ENCODE measurements at regions not wholly inside any gene's neighbourhood (a gene's known extent, or its start where the extent isn't known, plus 50 kb on each side); places are given as distances from the start of the nearest gene placed in this dataset.

DNA sequence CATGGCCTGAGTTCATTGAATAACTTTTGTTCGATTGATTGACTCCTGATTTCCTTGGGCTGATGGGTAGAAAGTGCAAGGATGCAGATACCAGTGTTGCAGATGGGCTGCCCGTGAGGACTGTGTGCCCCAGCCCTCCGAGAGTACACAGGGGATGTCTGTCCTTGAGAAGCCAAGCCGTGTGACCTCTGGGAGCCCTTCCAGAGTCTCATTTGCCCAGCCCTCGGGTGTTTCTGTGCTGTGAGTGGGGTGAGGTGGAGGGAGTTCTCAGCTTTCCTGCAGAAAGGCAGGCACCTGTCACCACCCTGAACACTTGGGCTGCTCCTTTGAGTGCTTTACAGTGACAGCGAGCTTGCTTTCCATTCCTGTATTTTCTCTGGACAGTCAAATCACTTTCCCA is 96.4 kb upstream of the CACNA1E start:
- TF ChIP-seq, protein P1, sequence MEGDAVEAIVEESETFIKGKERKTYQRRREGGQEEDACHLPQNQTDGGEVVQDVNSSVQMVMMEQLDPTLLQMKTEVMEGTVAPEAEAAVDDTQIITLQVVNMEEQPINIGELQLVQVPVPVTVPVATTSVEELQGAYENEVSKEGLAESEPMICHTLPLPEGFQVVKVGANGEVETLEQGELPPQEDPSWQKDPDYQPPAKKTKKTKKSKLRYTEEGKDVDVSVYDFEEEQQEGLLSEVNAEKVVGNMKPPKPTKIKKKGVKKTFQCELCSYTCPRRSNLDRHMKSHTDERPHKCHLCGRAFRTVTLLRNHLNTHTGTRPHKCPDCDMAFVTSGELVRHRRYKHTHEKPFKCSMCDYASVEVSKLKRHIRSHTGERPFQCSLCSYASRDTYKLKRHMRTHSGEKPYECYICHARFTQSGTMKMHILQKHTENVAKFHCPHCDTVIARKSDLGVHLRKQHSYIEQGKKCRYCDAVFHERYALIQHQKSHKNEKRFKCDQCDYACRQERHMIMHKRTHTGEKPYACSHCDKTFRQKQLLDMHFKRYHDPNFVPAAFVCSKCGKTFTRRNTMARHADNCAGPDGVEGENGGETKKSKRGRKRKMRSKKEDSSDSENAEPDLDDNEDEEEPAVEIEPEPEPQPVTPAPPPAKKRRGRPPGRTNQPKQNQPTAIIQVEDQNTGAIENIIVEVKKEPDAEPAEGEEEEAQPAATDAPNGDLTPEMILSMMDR (IDR thresholded peaks at IDR 0.05; ENCODE audit: low read depth, low read length), result no peak
- no peak overlapping the region for H3K4me3 ChIP-seq (ENCODE audit: low read depth, low read length)

DNA sequence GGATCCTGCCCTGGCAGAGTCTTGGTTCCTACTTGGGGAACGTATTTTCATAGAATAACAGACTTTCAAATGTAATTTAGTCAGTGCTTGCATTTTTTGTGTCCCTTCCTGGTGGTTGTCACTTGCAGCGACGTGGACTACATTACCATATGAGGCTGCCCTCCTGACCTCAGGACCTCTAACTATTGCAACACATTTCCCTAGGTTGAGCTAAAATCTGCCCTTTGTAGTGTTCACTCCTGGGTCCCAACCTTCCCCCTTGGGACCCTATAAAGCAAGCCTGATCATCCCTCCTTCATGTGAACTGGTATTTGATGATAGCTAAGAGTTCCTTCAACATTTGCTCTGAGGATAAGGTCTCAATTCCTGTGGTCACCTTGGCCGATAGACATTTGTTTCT is 95.6 kb upstream of the CACNA1E start:
- no peak overlapping the region for H3K4me3 ChIP-seq (ENCODE audit: low read depth, low read length)
- TF ChIP-seq, protein P1 (IDR thresholded peaks at IDR 0.05; ENCODE audit: low read depth, low read length), result no peak

DNA sequence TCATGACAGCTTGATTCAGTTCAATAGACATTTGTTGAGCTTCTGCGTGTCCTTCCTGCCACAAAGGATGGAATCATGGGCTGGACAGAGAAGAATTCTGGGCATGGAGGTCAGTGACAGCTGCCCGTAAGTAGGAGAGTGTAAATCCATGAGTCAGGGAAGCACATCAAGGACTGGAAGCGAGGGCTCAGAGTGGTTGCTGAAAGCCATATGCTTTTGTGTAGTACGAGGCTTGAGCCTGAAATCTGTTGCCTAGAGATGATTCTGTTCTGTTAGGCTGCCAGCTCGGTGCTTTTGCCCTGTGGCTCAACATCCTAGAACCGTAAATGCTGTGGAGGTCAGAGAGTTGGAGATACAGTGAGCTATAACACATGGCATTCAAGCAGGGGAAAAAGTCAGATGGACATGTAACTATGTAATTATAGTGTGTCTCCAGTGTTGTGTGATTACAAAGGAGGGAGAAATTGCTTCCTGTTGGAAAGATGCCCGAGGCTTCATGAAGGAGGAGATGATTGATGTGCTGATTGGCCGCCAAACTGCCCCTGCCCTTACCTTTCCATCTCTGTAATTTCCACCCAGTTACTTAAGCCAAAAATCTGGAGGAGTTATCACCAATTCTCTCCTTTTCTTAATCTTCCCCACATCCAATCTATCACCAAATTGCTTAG is 92.8 kb upstream of the CACNA1E start:
- TF ChIP-seq, protein P1 (IDR thresholded peaks at IDR 0.05; ENCODE audit: low read depth, low read length), result no peak

DNA sequence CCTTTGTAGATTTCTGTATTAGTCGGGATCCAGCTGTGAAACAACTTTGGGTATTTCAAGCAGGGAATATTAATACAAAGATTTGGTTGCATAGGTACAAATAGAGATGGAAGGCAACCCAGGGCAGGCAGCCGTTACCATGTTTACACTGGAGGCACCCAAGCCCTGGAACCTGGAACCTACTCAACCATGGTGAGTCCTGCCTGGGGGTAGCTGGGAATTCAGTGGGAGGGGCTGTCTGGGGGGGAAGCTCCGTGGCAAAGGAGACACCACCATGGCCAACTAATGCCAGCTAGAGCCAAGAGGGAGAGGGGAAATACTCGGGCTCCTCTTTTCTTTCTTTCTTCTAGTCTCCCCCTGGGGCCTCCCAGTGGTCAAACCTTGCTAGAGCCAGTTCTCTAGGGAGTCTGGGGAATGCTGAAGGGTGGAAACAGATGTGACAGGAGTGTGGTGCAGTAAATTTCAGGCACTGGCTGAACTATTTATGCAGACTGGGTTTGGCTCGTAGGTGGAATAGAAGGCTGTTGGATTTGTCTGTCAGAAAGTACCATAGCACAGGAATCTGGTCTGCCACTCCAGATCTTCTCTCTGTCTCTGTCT is 91.9 kb upstream of the CACNA1E start:
- H3K4me3 ChIP-seq (ENCODE audit: low read depth, low read length), result no peak overlapping the region
- TF ChIP-seq, protein P1 (IDR thresholded peaks at IDR 0.05; ENCODE audit: low read depth, low read length), result no peak

More for the DNA sequence above, 92.8 kb upstream of the CACNA1E start:
- H3K4me3 ChIP-seq (ENCODE audit: low read depth, low read length), result no peak overlapping the region

DNA sequence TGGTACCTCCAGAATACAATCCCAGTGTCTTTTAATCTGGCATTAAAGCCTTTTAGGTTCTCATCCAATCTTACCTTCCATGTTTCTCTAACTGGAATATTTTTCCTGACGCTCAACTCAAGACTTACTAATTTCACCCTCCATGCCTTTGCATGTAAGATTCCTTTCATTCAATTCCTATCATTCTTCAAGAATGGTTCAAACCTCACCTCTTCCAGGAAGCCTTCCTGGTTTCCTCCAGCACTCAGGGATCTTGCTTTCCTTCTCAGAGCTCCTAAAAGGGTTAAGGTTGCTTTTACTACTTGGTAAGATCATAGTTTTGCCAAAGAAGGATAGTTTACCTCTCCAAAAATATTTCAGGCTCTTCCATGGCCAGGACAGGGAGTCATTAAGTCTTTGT is 91.2 kb upstream of the CACNA1E start:
- H3K4me3 ChIP-seq (ENCODE audit: low read depth, low read length), result no peak overlapping the region
- TF ChIP-seq, protein P1 (IDR thresholded peaks at IDR 0.05; ENCODE audit: low read depth, low read length), result no peak

DNA sequence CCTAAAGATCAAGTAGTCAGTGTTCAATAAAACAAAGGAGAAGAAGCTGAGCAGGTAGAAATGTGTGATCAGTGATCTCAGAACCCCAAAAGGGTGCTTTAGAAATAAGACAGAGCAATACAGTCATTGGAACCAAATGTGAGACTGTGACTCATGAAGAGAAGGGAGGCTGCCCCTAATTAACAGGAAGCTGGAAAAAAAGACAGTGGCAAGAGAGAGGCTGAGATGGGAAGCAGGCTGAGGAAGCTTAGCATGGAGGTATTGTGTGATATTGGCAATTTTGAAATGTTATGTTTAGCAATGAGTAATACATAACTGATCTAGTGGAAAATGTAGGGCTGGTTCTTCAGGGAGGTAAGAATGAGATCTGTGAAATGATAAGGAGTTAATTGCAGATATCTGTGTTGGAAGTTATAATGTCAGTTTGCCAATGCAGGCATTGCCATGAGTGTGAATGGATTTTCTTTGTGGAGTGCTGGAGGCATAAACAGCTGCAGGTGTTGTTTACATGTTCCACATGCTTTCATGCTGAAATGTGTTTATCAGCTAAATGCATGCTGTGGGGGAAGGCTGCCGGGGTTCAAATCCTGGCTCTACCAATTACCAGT is 90.6 kb upstream of the CACNA1E start:
- TF ChIP-seq, protein P1 (IDR thresholded peaks at IDR 0.05; ENCODE audit: low read depth, low read length), result no peak

DNA sequence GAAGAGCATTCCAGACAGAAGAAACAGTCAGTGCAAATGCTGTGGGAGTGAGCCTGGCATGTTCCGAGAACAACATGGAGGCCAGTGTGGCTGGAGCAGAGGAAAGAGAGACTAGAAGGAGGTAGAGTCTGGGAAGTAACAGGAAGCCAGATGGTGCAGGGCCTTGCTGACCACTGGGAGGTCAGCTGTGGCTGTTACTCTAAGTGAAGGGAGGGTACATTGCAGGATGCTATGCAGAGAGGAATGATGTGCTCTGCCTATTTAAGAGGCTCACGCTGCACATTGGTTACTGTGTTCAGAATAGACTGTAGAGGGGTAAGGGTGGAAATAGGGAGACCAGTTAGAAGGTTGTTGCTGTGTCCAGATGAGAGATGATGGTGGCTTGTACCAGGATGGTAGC is 88.6 kb upstream of the CACNA1E start:
- H3K4me3 ChIP-seq (ENCODE audit: low read depth, low read length), result no peak overlapping the region
- TF ChIP-seq, protein P1 (IDR thresholded peaks at IDR 0.05; ENCODE audit: low read depth, low read length), result no peak

More for the DNA sequence above, 90.6 kb upstream of the CACNA1E start:
- no peak overlapping the region for H3K4me3 ChIP-seq (ENCODE audit: low read depth, low read length)
